ENCODE measurements at regions not wholly inside any gene's neighbourhood (a gene's known extent, or its start where the extent isn't known, plus 50 kb on each side); places are given as distances from the start of the nearest gene placed in this dataset.

GRCh38 chr1:234727018-234727940 lies 117.3 kb upstream of the IRF2BP2 start:
- peaks cover 63 to 66% of the 10 kb centered on the region in 2 experiments for H3K4me1 ChIP-seq (ENCODE audit: control insufficient read depth in 1 of 2, insufficient read depth in 2 of 2, low read depth in 1 of 2, low read length in 1 of 2)
- POLR2A ChIA-PET, result interaction anchor here (0.5 to 1.0 kb wide), 2 partner anchors 52 to 117 kb away, joined by 3 read pairs; partner anchors contain the start of gene IRF2BP2
- H3K27me3 ChIP-seq (ENCODE audit: insufficient read depth), result no peaks in the 10 kb centered on the region
- peaks cover 46% of the 10 kb centered on the region for H3F3A ChIP-seq (replicated peaks; ENCODE audit: insufficient read depth)
- peak overlapping the region; percentile 99 to 100 for H3K27ac ChIP-seq (ENCODE audit: low read depth in 2 of 2, low read length in 1 of 2)
- no peaks in the 10 kb centered on the region for H4K20me1 ChIP-seq (ENCODE audit: insufficient read depth)
- H3K9ac ChIP-seq, result no peak overlapping the region
- no peaks in the 10 kb centered on the region for H3K36me3 ChIP-seq (replicated peaks in 1 of 2; ENCODE audit: control insufficient read depth in 1 of 2, insufficient read depth in 2 of 2, low read length in 1 of 2)
- no peaks in the 10 kb centered on the region for H3K9me2 ChIP-seq
- DNase-seq, result no peak
- no peaks in the 10 kb centered on the region for H3K79me2 ChIP-seq (ENCODE audit: insufficient read depth)
- peak overlapping the region; percentile 26; the same call in 1 of the 2 replicates for H3K4me2 ChIP-seq
- TF ChIP-seq, protein P1, sequence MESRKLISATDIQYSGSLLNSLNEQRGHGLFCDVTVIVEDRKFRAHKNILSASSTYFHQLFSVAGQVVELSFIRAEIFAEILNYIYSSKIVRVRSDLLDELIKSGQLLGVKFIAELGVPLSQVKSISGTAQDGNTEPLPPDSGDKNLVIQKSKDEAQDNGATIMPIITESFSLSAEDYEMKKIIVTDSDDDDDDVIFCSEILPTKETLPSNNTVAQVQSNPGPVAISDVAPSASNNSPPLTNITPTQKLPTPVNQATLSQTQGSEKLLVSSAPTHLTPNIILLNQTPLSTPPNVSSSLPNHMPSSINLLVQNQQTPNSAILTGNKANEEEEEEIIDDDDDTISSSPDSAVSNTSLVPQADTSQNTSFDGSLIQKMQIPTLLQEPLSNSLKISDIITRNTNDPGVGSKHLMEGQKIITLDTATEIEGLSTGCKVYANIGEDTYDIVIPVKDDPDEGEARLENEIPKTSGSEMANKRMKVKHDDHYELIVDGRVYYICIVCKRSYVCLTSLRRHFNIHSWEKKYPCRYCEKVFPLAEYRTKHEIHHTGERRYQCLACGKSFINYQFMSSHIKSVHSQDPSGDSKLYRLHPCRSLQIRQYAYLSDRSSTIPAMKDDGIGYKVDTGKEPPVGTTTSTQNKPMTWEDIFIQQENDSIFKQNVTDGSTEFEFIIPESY (IDR thresholded peaks at IDR 0.05; ENCODE audit: borderline replicate concordance, low read depth), result no peak
- 0 out of 2 replicates have a peak, but pooled peaks have one; percentile 19 for TF ChIP-seq TCF12 (IDR thresholded peaks at IDR 0.05)
- no peak overlapping the region for H2AFZ ChIP-seq (ENCODE audit: low read depth)
- WGBS (ENCODE audit: low lambda C conversion rate), result 88% methylated on average over 8 of the region's 8 CpGs
- no peaks in the 10 kb centered on the region for H3K9me3 ChIP-seq
- CTCF ChIA-PET, result interaction anchor here (0.9 to 2.4 kb wide), 3 partner anchors 13 to 356 kb away, joined by 3 to 14 read pairs (median 7); no protein-coding TSS in a partner anchor
- H3K4me3 ChIP-seq (ENCODE audit: low read depth in 2 of 2, low read length in 1 of 2), result no peak overlapping the region

- ChIA-PET CTCF (interaction anchor here (1.0 to 2.4 kb wide), 4 partner anchors 14 to 357 kb away, joined by 3 to 14 read pairs (median 6); no protein-coding TSS in a partner anchor), POLR2A (interaction anchor here (0.5 to 1.2 kb wide), 4 partner anchors 53 to 244 kb away, joined by 3 to 4 read pairs (median 3); partner anchors contain the start of gene IRF2BP2)
- WGBS (ENCODE audit: low lambda C conversion rate), result 91% methylated on average over 12 of the region's 12 CpGs
- H3K9me2 ChIP-seq, result no peaks in the 10 kb centered on the region
- no peaks in the 10 kb centered on the region for H3K36me3 ChIP-seq (replicated peaks in 1 of 2; ENCODE audit: control insufficient read depth in 1 of 2, insufficient read depth in 2 of 2, low read length in 1 of 2)
- no peak for DNase-seq
- peaks cover 63 to 75% of the 10 kb centered on the region in 2 experiments for H3K4me1 ChIP-seq (ENCODE audit: control insufficient read depth in 1 of 2, insufficient read depth in 2 of 2, low read depth in 1 of 2, low read length in 1 of 2)
- H3K27ac ChIP-seq (ENCODE audit: low read depth in 2 of 2, low read length in 1 of 2), result peak overlapping the region; percentile 99 to 100
- peaks cover 44% of the 10 kb centered on the region for H3F3A ChIP-seq (replicated peaks; ENCODE audit: insufficient read depth)
- no peaks in the 10 kb centered on the region for H3K27me3 ChIP-seq (ENCODE audit: insufficient read depth)
- peak overlapping the region; percentile 19; the same call in 1 of the 2 replicates for H3K9ac ChIP-seq
- TF ChIP-seq FOXJ3 (CRISPR knock-in tag; IDR thresholded peaks at IDR 0.05) (no peak), RFX5 (IDR thresholded peaks at IDR 0.05; ENCODE audit: low read length) (no peak), MEF2A (IDR thresholded peaks at IDR 0.05; ENCODE audit: borderline replicate concordance, low read depth) (no peak), FOSL2 (IDR thresholded peaks at IDR 0.05; ENCODE audit: borderline replicate concordance, low read depth) (no peak), NRF1 (IDR thresholded peaks at IDR 0.05; ENCODE audit: low read depth, low read length) (no peak), GABPA (IDR thresholded peaks at IDR 0.05; ENCODE audit: low read depth) (no peak), TEAD4 (IDR thresholded peaks at IDR 0.05; ENCODE audit: borderline replicate concordance, insufficient read depth) (no peak), IRF3 (IDR thresholded peaks at IDR 0.05; ENCODE audit: low read depth, low read length) (no peak)
- H3K4me2 ChIP-seq, result peak overlapping the region; percentile 26; the same call in 1 of the 2 replicates
- no peak overlapping the region for H2AFZ ChIP-seq (ENCODE audit: low read depth)
- no peaks in the 10 kb centered on the region for H3K79me2 ChIP-seq (ENCODE audit: insufficient read depth)
- no peaks in the 10 kb centered on the region for H3K9me3 ChIP-seq
- H4K20me1 ChIP-seq (ENCODE audit: insufficient read depth), result no peaks in the 10 kb centered on the region
- no peak overlapping the region for H3K4me3 ChIP-seq (ENCODE audit: low read depth in 2 of 2, low read length in 1 of 2)
Measured at GRCh38 chr1:234726359-234726943, 116.5 kb upstream of the IRF2BP2 start.

Data from SK-N-SH (cell line).